PFSK-1 (cell line): ENCODE measurements at regions not wholly inside any gene's neighbourhood (a gene's known extent, or its start where the extent isn't known, plus 50 kb on each side); places are given as distances from the start of the nearest gene placed in this dataset.

Experiments
- POLR2AphosphoS5 ChIP-seq: IDR thresholded peaks from 2 replicates; pipeline ENCODE4 v1.6.1; 2012; ENCODE audit warnings: low read depth, mild to moderate bottlenecking, control low read depth, low read length, moderate library complexity
- SIN3A ChIP-seq: IDR thresholded peaks from 2 replicates; pipeline ENCODE4 v1.6.1; 2012; ENCODE audit warnings: mild to moderate bottlenecking, low read length, moderate library complexity, borderline replicate concordance; ENCODE audit not compliant: insufficient read depth
- TAF1 ChIP-seq: IDR thresholded peaks from 2 replicates; pipeline ENCODE4 v1.6.1; 2012; ENCODE audit warnings: low read length, control low read depth, borderline replicate concordance; ENCODE audit not compliant: insufficient read depth

DNA sequence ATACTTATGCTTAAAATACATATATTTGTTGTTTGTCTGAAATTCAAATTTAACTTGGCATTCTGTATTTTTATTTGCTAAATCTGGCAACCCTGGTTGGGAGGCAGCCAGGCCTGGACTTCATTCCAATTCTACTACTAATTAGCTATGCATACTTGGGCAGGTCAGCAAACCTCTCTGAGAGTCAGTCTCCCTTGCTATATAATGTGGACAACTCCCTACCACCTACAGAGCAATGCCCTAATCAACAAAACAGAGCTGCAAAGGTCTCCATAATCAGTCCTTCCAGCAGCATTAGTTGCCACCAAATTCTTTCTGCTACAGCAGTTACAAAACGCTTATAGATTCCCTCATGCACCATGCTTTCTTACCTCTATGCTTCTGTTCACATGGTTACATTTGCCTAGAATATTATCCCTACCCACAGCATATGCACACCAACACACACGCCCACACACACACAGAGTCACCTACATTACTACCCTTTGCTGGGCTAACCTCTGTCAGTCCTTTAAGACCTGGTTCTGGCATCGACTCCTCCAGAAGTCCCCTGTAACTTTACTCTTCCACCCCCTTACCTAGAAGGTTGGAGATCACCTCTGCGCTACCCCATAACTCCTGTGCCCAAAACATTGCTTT lies 188.7 kb downstream of the FGFR2 start:
- TF ChIP-seq TAF1 (no peak), SIN3A (no peak), POLR2AphosphoS5 (no peak)
